ENCODE measurements at regions not wholly inside any gene's neighbourhood (a gene's known extent, or its start where the extent isn't known, plus 50 kb on each side); places are given as distances from the start of the nearest gene placed in this dataset.

DNA sequence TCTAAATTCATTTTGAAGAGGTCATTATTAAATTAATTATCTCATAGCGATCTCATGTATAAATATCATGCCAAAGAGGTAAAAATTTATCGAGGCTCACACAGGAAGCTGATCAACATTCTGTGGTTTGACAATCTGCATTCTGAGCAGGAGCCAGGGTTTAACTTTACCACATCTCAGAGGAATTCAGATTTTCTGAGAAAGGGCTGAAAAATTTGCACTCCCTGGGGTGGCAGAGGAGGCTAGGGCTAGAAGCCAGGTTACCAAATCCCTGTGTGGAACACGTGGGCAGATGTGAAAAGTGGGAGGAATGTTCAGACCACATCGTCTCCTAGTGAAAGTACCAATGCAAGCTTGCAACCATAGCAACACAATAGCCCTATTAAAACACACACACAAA, 63.5 kb upstream of the CTLA4 start:
- TF ChIP-seq TAF1 (IDR thresholded peaks at IDR 0.05; ENCODE audit: low read depth), result no peak
- TF ChIP-seq EP300 (IDR thresholded peaks at IDR 0.05; ENCODE audit: borderline replicate concordance), result no peak
- TF ChIP-seq RAD21 (IDR thresholded peaks at IDR 0.05; ENCODE audit: low read depth), result no peak
- TF ChIP-seq, protein P1, sequence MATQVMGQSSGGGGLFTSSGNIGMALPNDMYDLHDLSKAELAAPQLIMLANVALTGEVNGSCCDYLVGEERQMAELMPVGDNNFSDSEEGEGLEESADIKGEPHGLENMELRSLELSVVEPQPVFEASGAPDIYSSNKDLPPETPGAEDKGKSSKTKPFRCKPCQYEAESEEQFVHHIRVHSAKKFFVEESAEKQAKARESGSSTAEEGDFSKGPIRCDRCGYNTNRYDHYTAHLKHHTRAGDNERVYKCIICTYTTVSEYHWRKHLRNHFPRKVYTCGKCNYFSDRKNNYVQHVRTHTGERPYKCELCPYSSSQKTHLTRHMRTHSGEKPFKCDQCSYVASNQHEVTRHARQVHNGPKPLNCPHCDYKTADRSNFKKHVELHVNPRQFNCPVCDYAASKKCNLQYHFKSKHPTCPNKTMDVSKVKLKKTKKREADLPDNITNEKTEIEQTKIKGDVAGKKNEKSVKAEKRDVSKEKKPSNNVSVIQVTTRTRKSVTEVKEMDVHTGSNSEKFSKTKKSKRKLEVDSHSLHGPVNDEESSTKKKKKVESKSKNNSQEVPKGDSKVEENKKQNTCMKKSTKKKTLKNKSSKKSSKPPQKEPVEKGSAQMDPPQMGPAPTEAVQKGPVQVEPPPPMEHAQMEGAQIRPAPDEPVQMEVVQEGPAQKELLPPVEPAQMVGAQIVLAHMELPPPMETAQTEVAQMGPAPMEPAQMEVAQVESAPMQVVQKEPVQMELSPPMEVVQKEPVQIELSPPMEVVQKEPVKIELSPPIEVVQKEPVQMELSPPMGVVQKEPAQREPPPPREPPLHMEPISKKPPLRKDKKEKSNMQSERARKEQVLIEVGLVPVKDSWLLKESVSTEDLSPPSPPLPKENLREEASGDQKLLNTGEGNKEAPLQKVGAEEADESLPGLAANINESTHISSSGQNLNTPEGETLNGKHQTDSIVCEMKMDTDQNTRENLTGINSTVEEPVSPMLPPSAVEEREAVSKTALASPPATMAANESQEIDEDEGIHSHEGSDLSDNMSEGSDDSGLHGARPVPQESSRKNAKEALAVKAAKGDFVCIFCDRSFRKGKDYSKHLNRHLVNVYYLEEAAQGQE (IDR thresholded peaks at IDR 0.05; ENCODE audit: low read depth), result no peak

Measured in Ishikawa (cell line).